Ovary (tissue), 3 donors: ENCODE measurements at regions not wholly inside any gene's neighbourhood (a gene's known extent, or its start where the extent isn't known, plus 50 kb on each side); places are given as distances from the start of the nearest gene placed in this dataset.

Experiments used
- EP300 ChIP-seq: sonication (generic); formaldehyde crosslinking; IDR thresholded peaks from one replicate; pipeline ENCODE4 v1.6.1; 2017; ENCODE audit warnings: antibody characterized with exemption
- POLR2A ChIP-seq: fragments of 450-650 bp; IDR thresholded peaks from one replicate; pipeline ENCODE4 v1.6.1; 2017; ENCODE audit warnings: antibody characterized with exemption, mild to moderate bottlenecking, moderate library complexity
- TF ChIP-seq, protein P1 (sequence below), 3 donors: fragments of 450-650 bp in 2 of 3; fragments of 200-600 bp in 1 of 3; IDR thresholded peaks; one replicate each; pipeline versions ENCODE4 v1.5.1 to v1.8.0; 2016 to 2022; ENCODE audit warnings: antibody characterized with exemption in 3 of 3, mild to moderate bottlenecking in 1 of 3
- donor health status: DM: no; HTN: no; CAD: no.

DNA sequence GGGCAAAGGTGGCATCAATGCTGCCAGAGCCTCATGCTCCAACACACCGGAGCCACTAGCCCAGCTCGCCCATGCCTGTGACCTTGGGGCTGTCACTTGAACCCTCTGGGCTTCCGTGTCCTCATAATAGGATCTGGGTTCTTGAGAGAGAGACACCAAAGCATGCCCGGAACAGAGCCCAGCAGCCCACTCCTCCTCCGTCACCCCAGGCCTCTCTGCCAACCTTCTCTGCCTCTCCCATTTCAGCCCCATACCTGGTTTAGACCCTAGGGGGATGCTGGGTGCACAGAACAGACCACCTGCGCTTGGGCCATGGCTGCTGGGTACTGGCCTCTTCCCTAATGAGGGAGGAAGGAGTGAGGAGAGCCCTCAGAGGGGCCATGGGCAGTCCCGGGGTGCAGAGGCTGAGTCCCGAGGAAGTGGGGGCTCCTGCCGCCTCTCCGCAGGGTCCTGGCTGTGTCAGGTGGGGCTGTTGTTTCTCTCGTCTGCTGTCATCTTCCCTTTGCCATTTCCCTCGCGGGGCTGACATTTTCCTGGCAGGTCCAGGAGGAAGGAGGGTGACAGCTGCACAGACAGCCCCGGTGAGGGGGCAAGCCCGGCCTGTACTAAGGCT lies 172.4 kb upstream of the RTL1 start:
- TF ChIP-seq, protein P1, sequence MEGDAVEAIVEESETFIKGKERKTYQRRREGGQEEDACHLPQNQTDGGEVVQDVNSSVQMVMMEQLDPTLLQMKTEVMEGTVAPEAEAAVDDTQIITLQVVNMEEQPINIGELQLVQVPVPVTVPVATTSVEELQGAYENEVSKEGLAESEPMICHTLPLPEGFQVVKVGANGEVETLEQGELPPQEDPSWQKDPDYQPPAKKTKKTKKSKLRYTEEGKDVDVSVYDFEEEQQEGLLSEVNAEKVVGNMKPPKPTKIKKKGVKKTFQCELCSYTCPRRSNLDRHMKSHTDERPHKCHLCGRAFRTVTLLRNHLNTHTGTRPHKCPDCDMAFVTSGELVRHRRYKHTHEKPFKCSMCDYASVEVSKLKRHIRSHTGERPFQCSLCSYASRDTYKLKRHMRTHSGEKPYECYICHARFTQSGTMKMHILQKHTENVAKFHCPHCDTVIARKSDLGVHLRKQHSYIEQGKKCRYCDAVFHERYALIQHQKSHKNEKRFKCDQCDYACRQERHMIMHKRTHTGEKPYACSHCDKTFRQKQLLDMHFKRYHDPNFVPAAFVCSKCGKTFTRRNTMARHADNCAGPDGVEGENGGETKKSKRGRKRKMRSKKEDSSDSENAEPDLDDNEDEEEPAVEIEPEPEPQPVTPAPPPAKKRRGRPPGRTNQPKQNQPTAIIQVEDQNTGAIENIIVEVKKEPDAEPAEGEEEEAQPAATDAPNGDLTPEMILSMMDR (IDR thresholded peaks at IDR 0.05), result no peak
- no peak for TF ChIP-seq POLR2A
- no peak for TF ChIP-seq EP300
